ENCODE measurements at regions not wholly inside any gene's neighbourhood (a gene's known extent, or its start where the extent isn't known, plus 50 kb on each side); places are given as distances from the start of the nearest gene placed in this dataset.
"Not testable (repeated sequence)": the region's sequence is repeated elsewhere in the genome, so short reads cannot be mapped to it uniquely, and the experiment has no call there.

DNA sequence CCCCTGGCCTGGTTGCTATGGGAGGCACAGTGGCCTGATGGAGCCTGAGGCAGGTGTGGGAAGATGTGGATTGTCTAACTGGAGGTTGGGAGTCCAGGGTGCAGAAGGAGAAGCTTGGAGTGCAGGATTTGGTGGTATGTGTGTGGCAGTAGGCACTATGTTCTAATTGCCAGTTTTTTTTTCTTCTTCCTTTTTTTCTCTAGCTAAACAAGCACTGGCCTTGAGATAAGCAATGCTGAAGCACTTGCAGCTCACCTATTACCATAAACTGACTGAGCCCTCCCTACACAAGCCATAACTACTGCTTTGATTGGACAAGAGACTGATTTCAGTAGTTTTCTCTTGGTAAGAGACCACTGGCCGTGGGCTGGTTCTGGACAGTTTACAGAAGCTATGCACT, 123.6 kb downstream of the PPIAL4A start:
- TF ChIP-seq POLR2AphosphoS5 (IDR thresholded peaks at IDR 0.05), result not testable (repeated sequence)
- TF ChIP-seq, protein P1, sequence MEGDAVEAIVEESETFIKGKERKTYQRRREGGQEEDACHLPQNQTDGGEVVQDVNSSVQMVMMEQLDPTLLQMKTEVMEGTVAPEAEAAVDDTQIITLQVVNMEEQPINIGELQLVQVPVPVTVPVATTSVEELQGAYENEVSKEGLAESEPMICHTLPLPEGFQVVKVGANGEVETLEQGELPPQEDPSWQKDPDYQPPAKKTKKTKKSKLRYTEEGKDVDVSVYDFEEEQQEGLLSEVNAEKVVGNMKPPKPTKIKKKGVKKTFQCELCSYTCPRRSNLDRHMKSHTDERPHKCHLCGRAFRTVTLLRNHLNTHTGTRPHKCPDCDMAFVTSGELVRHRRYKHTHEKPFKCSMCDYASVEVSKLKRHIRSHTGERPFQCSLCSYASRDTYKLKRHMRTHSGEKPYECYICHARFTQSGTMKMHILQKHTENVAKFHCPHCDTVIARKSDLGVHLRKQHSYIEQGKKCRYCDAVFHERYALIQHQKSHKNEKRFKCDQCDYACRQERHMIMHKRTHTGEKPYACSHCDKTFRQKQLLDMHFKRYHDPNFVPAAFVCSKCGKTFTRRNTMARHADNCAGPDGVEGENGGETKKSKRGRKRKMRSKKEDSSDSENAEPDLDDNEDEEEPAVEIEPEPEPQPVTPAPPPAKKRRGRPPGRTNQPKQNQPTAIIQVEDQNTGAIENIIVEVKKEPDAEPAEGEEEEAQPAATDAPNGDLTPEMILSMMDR (IDR thresholded peaks at IDR 0.05 in 8 of 11, conservative IDR thresholded peaks at IDR 0.05 in 3 of 11), result not testable (repeated sequence)
